Adrenal gland (tissue), 9 donors: ENCODE measurements at regions not wholly inside any gene's neighbourhood (a gene's known extent, or its start where the extent isn't known, plus 50 kb on each side); places are given as distances from the start of the nearest gene placed in this dataset.

ENCODE experiments used
- DNase-seq, 7 donors: peaks; one replicate each; pipeline ENCODE4 v3.0.0-alpha.2; 2019 to 2020
- H3K27ac ChIP-seq, 5 donors: fragments of 200-600 bp; sonication (generic) in 4 of 5; 1 replicate in 3 of 5; 2 replicates in 2 of 5; pipeline versions ENCODE4 v1.5.1 to v1.8.0; 2016 to 2020; ENCODE audit warnings: mild to moderate bottlenecking in 1 of 5
- H3K27me3 ChIP-seq: fragments of 200-600 bp; 2 replicates; pipeline ENCODE4 v1.8.0; 2021
- H3K36me3 ChIP-seq, 2 donors: fragments of 200-600 bp; replicated peaks in 1 of 2; 1 replicate in 1 of 2; 2 replicates in 1 of 2; pipeline versions ENCODE4 v1.5.1 to v1.8.0; 2018 to 2022
- H3K4me1 ChIP-seq, 2 donors: fragments of 200-600 bp; replicated peaks in 1 of 2; 1 replicate in 1 of 2; 2 replicates in 1 of 2; pipeline versions ENCODE4 v1.5.1 to v1.8.0; 2018 to 2021
- H3K4me3 ChIP-seq, 4 donors: fragments of 200-600 bp; sonication (generic) in 3 of 4; one replicate each; pipeline ENCODE4 v1.5.1; 2016 to 2018
- H3K9me3 ChIP-seq, 3 donors: fragments of 200-600 bp; sonication (generic) in 1 of 3; replicated peaks in 1 of 3; 1 replicate in 2 of 3; 2 replicates in 1 of 3; pipeline versions ENCODE4 v1.5.1 to v1.8.0; 2016 to 2021
- CTCF ChIP-seq, 6 experiments: fragments of 450-650 bp in 4 of 6; fragments of 200-600 bp in 2 of 6; sonication (generic) in 1 of 6; IDR thresholded peaks; 1 replicate in 5 of 6; 2 replicates in 1 of 6; pipeline versions ENCODE4 v1.5.1 to v1.8.0; 2016 to 2021; ENCODE audit warnings: antibody characterized with exemption in 6 of 6, mild to moderate bottlenecking in 2 of 6, moderate library complexity in 1 of 6
- POLR2A ChIP-seq, 2 donors: fragments of 450-650 bp; IDR thresholded peaks; one replicate each; pipeline ENCODE4 v1.6.1; 2017; ENCODE audit warnings: antibody characterized with exemption in 2 of 2, mild to moderate bottlenecking in 2 of 2, moderate library complexity in 1 of 2
- WGBS, 4 donors: extraction: QIAGEN DNeasy Blood & Tissue Kit in 2 of 4; methylation state at CpG; one replicate each; pipeline versions ENCODE4 v1.1.5 to v1.1.7; 2013 to 2017; 5-methylcytosine and 5-hydroxymethylcytosine counted together
- intact Hi-C, 2 donors: fragments of 100-400 bp; cut with DNase I; formaldehyde crosslinking; loops; one replicate each; pipeline versions ENCODE4 v1.14.1 to v1.15.0; 2022 to 2023
- donor health status: healthy with polysubstance abuse.
- donor health status: Bipolar disorder and iron deficiency.
- donor health status: DM: yes; HTN: yes; CAD: no.
- donor health status: DM: no; HTN: no; CAD: no.
- donor health status: DM: no; HTN: no; CAD: no.

DNA sequence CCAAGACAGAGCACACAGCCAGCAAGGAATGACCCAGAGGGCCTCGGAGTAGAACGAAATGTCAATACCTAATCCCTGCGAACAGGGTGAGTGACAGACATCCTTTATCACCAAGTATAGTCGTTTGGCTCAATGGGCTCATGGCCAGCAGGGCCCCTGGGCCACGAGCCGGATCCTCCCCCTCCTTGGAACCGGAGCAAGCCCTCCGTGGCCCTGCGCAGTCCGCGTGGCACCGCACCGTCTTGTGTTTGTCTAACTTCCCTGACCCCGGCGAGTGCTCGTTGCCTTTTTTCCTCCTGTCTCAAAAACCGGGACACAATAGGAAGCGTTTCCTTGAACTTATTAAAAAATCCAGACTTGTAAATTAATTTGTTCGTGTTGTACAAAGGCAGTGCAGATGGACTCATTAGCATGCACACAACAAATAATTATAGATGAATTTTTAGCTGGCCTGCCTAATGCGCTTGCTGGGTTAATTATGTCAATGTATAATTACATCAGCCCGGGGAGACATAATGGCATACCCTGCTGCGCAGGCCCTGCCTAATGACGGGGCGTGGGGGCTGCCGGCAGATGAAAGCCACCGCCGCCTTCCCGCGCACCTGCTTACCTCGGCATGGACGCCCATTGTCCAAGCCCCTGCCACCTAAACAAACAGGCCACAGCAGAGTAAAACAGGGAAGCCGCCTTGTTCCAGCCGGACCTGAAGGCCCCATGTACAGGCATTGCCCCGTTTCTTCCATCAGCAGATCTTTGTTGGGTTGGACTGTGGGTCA is 81.6 kb downstream of the PHETA1 start:
- intact Hi-C loops: no loop called here
- WGBS, 4 donors: 75 to 83% (median 79%) methylated on average over 24 to 34 of the region's 34 CpGs
- no peaks in the 10 kb centered on the region for H3K4me1 ChIP-seq
- no peak overlapping the region for H3K4me3 ChIP-seq
- TF ChIP-seq POLR2A (IDR thresholded peaks at IDR 0.05) (no peak), CTCF (IDR thresholded peaks at IDR 0.05) (no peak)
- no peak overlapping the region for H3K27ac ChIP-seq
- no peaks in the 10 kb centered on the region for H3K9me3 ChIP-seq
- H3K27me3 ChIP-seq: no peaks in the 10 kb centered on the region
- DNase-seq: no peak
- H3K36me3 ChIP-seq: no peaks in the 10 kb centered on the region

DNA sequence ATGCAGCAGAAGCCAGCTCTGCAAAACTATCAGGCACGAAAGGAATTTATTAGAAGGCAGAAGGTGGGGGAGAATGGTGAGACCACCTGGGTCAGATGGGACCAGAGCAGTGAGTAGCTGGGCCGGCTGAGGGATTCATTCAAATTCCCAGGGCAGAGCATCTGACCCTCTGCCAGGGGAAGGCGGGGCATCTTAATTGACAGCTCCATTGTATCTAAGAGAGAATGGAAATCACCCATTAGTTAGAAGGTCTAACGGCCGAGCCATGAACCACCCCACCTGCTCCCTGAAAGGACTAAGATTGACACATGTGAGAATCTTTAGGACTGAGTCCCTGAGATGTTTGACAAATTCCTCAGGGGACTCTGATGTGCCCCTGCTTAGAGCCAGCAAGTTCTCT is 83.7 kb downstream of the PHETA1 start:
- no peak overlapping the region for H3K4me3 ChIP-seq
- intact Hi-C loops: no loop called here
- no peak for DNase-seq
- 74 to 92% (median 77%) methylated on average over 5 of the region's 5 CpGs for WGBS, 4 donors
- no peaks in the 10 kb centered on the region for H3K36me3 ChIP-seq
- no peaks in the 10 kb centered on the region for H3K4me1 ChIP-seq
- H3K27me3 ChIP-seq: peaks cover 6% of the 10 kb centered on the region
- H3K9me3 ChIP-seq: no peaks in the 10 kb centered on the region
- TF ChIP-seq POLR2A (IDR thresholded peaks at IDR 0.05): no peak
- TF ChIP-seq CTCF (IDR thresholded peaks at IDR 0.05): no peak
- no peak overlapping the region for H3K27ac ChIP-seq

DNA sequence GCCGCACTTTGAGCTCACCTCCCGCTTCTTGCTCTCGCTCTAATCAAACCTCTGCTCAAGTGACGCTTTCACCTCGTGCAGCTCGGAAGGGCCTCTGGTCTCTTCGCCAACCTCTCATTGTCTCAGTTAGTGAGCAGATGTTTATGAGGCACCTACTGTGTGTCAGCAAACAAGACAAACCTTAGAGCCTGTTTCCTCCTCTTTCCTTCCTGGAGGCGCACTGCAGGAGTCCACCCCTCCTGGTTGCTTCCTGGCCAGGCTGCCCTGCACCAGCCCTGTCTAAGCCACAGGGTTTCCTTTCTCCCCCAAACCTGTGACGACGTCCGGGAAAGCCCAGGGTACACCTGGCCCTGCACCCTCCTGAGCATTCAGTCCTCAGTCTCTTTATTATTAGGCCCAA is 84.2 kb downstream of the PHETA1 start:
- no peak overlapping the region for H3K4me3 ChIP-seq
- intact Hi-C loops: no loop called here
- whole genome bisulfite sequencing, 4 donors: 71 to 80% (median 76%) methylated on average over 11 of the region's 11 CpGs

GRCh38 chr12:111283966-111284365 is 84.9 kb downstream of the PHETA1 start:
- TF ChIP-seq CTCF (IDR thresholded peaks at IDR 0.05): no peak
- no peak for TF ChIP-seq POLR2A (IDR thresholded peaks at IDR 0.05)
- peaks cover 13% of the 10 kb centered on the region for H3K27me3 ChIP-seq
- H3K9me3 ChIP-seq: no peaks in the 10 kb centered on the region
- 80 to 95% (median 85%) methylated on average over 3 to 5 of the region's 5 CpGs for WGBS, 4 donors
- intact Hi-C loops: no loop called here
- H3K4me3 ChIP-seq: no peak overlapping the region
- H3K4me1 ChIP-seq: no peaks in the 10 kb centered on the region
- no peaks in the 10 kb centered on the region for H3K36me3 ChIP-seq
- no peak overlapping the region for H3K27ac ChIP-seq
- no peak for DNase-seq

More for the DNA sequence above, 84.2 kb downstream of the PHETA1 start:
- Histone ChIP-seq H3K9me3 (no peaks in the 10 kb centered on the region), H3K4me1 (no peaks in the 10 kb centered on the region), H3K27ac (no peak overlapping the region), H3K36me3 (no peaks in the 10 kb centered on the region), H3K27me3 (peaks cover 6% of the 10 kb centered on the region)
- DNase-seq: no peak
- no peak for TF ChIP-seq POLR2A (IDR thresholded peaks at IDR 0.05)
- TF ChIP-seq CTCF (IDR thresholded peaks at IDR 0.05): no peak
